Osteocyte (in vitro differentiated cells): ENCODE measurements at regions not wholly inside any gene's neighbourhood (a gene's known extent, or its start where the extent isn't known, plus 50 kb on each side); places are given as distances from the start of the nearest gene placed in this dataset.

Experiments used
- DNase-seq: peaks from one replicate; pipeline ENCODE4 v3.0.0; 2021; ENCODE audit warnings: mixed read lengths; ENCODE audit not compliant: unreplicated experiment; ENCODE audit errors: extremely low spot score
- H3K27ac Mint-ChIP-seq: one replicate; pipeline ENCODE4 v1.8.0; 2021; ENCODE audit warnings: mild to moderate bottlenecking, mixed read lengths; ENCODE audit not compliant: unreplicated experiment
- H3K27me3 Mint-ChIP-seq: one replicate; pipeline ENCODE4 v1.8.0; 2021; ENCODE audit warnings: mixed read lengths; ENCODE audit not compliant: unreplicated experiment
- H3K36me3 Mint-ChIP-seq: one replicate; pipeline ENCODE4 v1.8.0; 2021; ENCODE audit warnings: mixed read lengths; ENCODE audit not compliant: unreplicated experiment
- H3K4me1 Mint-ChIP-seq: one replicate; pipeline ENCODE4 v1.8.0; 2021; ENCODE audit warnings: mixed read lengths; ENCODE audit not compliant: unreplicated experiment
- H3K4me3 Mint-ChIP-seq: one replicate; pipeline ENCODE4 v1.8.0; 2021; ENCODE audit warnings: mild to moderate bottlenecking, moderate library complexity, mixed read lengths; ENCODE audit not compliant: unreplicated experiment
- H3K9me3 Mint-ChIP-seq: one replicate; pipeline ENCODE4 v1.8.0; 2021; ENCODE audit warnings: mixed read lengths; ENCODE audit not compliant: unreplicated experiment
- TF ChIP-seq, protein P1 (sequence below): fragments of 200-600 bp; sonication (generic); IDR thresholded peaks from 2 replicates; pipeline ENCODE4 v1.5.0; 2021; ENCODE audit warnings: antibody characterized with exemption, mild to moderate bottlenecking, moderate library complexity

DNA sequence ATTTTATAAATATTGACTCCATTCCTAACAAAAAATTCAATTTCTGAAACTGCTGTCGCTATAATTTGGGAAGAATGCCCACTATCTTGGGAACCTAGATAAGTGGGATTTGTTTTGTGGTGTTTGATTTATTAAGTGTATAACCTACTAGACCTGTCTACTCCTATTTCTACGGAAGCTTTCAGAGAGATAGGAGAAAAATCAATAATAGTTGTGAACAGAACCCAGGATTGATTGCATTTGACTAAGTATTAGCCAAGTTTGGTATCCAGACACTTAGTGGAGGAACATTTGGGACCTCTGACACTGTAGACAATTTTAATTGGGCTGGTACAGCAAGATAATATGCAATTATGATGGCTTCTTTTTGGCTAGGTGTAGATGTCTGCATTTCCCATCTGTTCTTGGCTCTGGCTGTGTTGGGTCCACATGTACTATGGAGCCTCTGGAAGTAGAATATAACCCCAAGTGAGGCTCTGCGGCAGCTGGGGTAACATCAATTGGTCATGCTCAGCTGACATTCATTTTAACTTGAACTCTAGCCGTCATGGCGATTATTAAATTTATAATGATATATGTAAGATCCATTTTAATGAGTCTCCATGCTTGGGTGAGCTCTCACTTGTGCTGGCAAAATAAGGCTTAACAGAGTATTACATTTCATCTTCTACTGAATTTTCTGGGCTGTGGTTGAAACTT, 111.5 kb upstream of the E2F8 start:
- Mint-ChIP-seq H3K4me1 (no peaks in the 10 kb centered on the region), H3K36me3 (no peaks in the 10 kb centered on the region), H3K27ac (no peak overlapping the region), H3K27me3 (peaks cover 62% of the 10 kb centered on the region), H3K4me3 (no peak overlapping the region), H3K9me3 (no peaks in the 10 kb centered on the region)
- TF ChIP-seq, protein P1, sequence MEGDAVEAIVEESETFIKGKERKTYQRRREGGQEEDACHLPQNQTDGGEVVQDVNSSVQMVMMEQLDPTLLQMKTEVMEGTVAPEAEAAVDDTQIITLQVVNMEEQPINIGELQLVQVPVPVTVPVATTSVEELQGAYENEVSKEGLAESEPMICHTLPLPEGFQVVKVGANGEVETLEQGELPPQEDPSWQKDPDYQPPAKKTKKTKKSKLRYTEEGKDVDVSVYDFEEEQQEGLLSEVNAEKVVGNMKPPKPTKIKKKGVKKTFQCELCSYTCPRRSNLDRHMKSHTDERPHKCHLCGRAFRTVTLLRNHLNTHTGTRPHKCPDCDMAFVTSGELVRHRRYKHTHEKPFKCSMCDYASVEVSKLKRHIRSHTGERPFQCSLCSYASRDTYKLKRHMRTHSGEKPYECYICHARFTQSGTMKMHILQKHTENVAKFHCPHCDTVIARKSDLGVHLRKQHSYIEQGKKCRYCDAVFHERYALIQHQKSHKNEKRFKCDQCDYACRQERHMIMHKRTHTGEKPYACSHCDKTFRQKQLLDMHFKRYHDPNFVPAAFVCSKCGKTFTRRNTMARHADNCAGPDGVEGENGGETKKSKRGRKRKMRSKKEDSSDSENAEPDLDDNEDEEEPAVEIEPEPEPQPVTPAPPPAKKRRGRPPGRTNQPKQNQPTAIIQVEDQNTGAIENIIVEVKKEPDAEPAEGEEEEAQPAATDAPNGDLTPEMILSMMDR: no peak
- no peak for DNase-seq

DNA sequence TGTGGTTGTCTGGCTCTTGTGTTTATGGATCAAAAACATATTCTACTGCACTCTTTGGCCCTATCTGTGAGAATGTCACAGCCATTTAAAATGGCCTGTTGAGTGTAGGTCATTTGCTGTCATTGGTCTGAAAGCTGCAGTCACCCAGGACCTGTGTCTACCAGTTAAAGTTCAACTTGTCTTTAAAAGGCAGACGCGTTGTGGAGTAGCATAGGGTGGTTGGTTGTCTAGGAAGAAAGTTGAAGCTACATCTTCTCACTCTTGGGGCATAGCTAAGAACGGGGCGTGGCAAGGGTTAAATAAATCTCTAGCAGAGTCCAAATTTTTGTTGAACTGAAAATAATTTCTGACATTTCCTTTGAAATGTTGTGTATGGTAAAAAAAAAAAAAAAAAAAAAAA, 110.7 kb upstream of the E2F8 start:
- TF ChIP-seq, protein P1: no peak
- Mint-ChIP-seq H3K4me3 (no peak overlapping the region), H3K9me3 (no peaks in the 10 kb centered on the region), H3K27ac (no peak overlapping the region), H3K4me1 (peaks cover 2% of the 10 kb centered on the region), H3K27me3 (peaks cover 70% of the 10 kb centered on the region), H3K36me3 (no peaks in the 10 kb centered on the region)
- no peak for DNase-seq

DNA sequence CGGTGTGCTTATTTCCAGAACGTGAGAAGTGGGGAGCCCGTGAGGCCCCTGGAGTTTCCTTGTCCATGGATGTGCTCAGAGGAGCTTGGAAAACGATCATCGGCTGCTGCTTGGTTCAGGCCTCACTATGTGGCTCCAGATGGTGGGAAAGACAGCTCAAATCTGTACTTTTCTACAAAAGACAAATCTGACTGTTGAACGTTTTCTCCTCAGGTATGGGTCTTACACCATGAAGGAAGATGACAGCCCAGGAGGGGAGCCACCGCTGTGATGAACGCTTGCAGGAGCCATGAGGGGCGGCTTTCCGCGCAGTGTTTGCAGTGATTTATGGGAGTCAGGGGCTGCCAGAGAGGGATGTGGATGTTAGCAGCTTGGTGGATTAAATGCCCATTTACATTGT, 109.4 kb upstream of the E2F8 start:
- H3K36me3 Mint-ChIP-seq: no peaks in the 10 kb centered on the region
- H3K9me3 Mint-ChIP-seq: no peaks in the 10 kb centered on the region
- H3K27ac Mint-ChIP-seq: no peak overlapping the region
- no peak for DNase-seq
- no peak overlapping the region for H3K4me3 Mint-ChIP-seq
- H3K27me3 Mint-ChIP-seq: peaks cover 73% of the 10 kb centered on the region
- TF ChIP-seq, protein P1: no peak
- peaks cover 10% of the 10 kb centered on the region for H3K4me1 Mint-ChIP-seq

DNA sequence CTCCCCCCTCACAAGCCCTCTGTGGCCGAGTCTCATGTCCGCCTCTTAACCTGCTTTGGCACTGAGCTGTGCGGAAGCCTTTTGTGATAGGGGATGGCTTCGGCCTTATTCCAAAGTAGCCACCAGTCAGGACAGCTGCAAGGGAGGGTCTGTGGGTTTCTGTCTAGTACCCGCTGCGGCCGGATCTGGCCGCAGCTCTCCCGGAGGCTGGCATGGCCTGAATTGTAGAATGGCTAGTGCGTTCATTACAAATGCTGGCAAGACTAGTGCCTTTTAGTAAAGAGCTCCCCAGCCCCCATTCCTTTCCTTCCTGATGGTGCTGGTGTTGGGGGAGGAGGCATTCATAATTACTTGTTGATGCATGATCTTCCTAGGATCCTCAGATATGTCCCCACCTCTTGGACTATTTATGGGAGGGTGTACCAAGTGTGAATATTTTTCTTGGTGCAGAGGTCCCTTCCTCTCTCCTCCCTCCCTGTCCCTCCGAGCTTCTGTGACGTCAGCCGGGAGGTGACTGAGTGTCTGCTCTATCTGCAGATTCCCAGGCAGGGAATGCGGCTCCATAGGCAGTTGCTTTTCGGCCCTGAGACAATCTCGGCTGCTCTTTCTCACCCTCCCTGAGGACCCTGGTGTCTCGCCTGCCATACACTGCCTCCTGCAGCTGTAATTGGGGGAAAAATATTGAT, 108.7 kb upstream of the E2F8 start:
- no peak for DNase-seq
- no peak overlapping the region for H3K27ac Mint-ChIP-seq
- peaks cover 15% of the 10 kb centered on the region for H3K4me1 Mint-ChIP-seq
- H3K27me3 Mint-ChIP-seq: peaks cover 74% of the 10 kb centered on the region
- H3K9me3 Mint-ChIP-seq: no peaks in the 10 kb centered on the region
- no peak overlapping the region for H3K4me3 Mint-ChIP-seq
- TF ChIP-seq, protein P1: no peak
- no peaks in the 10 kb centered on the region for H3K36me3 Mint-ChIP-seq

DNA sequence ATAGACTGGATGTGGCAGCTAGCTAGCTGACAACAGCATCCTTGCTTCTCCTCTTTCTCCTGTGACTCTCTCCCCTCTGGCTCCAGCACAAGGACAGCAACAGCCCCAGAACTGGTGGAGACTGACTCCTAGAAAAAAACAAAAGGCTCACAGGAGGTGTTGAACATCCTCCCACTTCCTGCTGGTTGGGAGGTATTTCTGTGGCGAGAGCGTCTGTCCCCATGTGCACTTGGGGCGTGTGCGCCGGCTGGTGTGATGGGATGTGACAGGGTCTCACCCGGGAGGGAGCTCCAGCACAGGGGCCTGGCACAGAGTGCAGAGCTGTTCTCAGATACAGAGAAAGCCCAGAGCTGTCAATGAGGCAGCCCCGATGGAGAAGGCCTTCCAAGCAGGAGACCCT, 107.2 kb upstream of the E2F8 start:
- TF ChIP-seq, protein P1: no peak
- H3K27ac Mint-ChIP-seq: no peak overlapping the region
- H3K4me3 Mint-ChIP-seq: no peak overlapping the region
- H3K4me1 Mint-ChIP-seq: peaks cover 15% of the 10 kb centered on the region
- H3K9me3 Mint-ChIP-seq: no peaks in the 10 kb centered on the region
- H3K36me3 Mint-ChIP-seq: no peaks in the 10 kb centered on the region
- peaks cover 87% of the 10 kb centered on the region for H3K27me3 Mint-ChIP-seq
- DNase-seq: no peak
